Middle frontal gyrus (tissue), 1 donor: ENCODE measurements at regions not wholly inside any gene's neighbourhood (a gene's known extent, or its start where the extent isn't known, plus 50 kb on each side); places are given as distances from the start of the nearest gene placed in this dataset.

Source experiments
- DNase-seq: peaks from one replicate; pipeline ENCODE4 v3.0.0-alpha.2; 2015; ENCODE audit warnings: low spot score; ENCODE audit errors: extremely low spot score

DNA sequence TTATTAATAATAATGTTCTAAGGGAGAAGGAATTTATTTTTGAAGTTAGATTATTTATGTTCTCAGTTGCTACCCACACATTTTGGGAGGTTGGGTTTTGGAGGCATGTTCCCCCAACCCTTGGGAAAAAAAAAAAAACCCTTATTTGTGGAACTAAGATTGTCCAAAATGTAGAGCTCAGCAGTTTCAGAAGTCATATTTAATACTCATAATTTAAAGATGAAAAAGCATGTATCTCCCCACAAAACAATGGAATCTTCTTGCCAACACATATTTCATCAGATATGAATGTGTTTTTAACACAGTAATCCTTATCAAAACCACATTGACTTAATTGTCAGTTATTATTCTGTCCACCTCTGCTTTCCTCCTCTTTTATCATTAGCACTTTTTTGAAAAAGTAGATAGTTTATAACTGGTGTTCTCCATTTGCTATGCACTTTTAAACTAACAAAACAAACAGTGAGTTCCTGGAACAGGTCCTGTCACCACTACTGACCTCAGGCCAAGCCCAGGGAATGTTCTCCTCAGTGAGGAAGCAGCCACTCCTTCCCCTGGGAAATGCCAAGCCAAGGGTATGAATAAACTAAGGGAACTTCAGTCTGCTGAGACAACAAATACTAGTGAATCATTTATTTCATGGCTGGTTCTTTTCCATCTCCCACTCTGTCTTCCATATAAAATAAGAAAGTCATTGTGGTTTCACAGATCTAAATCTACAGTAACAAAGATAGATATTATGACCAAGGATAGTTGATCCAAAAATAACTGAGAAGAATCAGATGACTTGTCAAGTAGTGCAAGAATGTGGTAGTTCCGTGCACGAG, 414.4 kb upstream of the ALCAM start:
- no peak for DNase-seq

DNA sequence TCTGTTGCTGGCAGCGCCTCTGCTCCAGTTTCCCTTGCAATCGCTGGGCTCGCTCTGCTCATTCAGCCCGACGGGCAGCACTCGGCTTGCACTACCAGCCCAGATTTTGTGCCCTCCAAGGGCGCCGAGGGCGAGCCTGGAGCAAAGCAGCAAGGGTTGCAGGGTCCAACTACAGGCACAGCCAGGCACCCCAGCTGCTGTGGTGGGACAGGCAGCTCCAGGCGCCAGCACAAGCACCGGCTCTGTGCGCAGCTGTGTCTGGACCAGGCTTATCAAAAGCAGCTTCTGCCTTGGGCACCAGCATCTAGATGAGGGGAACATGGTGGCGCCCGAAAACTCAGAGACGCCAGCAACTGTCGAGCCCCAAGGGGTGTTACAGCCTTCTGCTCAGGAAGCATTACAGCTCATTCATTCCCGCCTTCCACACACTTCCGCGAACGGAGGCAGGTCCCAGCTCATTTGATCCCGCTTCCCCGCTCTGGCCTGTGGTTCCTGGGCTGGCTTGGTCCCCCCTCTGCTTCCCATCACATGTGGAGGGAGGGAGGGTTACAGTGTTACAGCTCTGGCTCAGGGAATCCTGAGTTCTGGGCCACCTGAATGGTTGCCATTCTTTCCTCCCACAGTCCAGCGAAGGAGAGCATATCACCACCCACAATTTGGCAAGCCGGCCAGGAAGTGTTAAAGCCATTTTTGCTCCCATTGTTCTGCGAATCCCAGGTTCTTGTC, 409.9 kb upstream of the ALCAM start:
- no peak for DNase-seq

DNA sequence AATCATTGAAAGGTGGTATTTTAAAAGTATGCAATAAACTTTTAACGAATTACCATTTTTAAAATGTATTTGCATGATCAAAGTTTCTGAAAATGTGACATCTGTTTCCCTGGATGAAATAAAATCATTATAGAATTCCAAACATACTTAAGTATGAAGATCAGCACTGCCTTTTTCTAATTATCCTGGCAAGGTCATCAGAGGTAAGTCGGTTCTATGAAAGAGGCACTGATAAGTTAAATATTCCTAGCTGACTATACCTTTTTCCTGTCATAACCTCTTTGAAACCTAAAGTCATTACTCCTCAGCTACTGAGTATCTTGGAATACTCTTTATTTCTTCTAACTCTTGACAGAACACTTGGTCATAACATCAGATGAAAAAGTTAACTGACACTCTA, 406.1 kb upstream of the ALCAM start:
- no peak for DNase-seq

DNA sequence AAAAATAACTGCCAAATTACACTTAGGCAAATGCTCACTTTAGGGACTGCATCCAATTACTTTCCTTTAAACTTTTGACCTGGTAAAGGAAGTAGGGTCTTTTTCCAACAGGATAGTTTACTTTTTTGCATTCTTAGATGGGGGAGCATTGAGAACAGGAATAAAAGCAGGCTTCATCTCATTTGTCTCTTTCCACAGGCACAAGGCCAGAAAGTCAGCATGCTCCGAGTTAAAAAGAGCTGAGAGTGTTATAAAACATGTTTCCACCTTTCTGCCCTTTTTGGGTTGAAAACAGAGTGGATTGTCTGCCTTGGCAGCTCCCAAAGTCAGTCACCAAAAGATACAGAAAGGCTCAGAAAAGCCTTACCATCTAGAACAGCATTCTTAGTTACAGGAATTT, 404.9 kb upstream of the ALCAM start:
- no peak for DNase-seq

DNA sequence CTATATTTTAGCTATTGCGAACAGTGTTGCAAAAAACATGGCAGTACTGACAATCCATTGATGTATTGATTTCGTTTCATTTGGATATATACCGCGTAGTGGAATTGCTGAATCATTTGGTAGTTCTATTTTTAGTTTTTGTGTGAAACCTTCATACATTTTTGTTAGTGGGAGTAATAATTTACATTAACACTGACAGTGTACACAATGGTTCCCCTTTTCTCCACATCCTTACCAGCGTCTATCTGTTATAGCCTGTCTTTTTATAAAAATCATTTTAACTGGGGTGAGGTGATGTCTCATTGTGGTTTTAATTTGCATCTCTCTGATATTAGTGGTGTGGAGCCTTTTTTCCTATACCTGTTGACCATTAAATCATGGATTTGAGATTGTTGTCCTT, 392.4 kb upstream of the ALCAM start:
- DNase-seq = no peak

DNA sequence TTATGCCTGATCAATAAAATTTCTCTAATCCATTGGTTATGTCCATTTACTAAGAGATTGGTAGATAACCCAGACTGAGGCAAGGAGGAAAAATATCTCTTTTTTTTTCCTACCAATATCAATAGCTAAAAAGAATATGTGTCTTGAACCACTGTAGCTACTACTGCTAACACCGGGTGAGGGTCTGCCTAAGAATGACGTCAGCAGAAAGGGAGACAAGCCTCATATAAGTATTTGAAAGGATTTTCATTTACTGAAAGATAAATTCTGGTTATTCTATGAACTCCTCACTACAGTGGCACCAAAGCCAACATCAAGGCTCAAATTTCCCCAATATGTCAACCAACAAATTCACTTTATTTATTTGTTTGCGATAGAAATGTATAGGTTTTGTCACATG, 389.0 kb upstream of the ALCAM start:
- DNase-seq = no peak

DNA sequence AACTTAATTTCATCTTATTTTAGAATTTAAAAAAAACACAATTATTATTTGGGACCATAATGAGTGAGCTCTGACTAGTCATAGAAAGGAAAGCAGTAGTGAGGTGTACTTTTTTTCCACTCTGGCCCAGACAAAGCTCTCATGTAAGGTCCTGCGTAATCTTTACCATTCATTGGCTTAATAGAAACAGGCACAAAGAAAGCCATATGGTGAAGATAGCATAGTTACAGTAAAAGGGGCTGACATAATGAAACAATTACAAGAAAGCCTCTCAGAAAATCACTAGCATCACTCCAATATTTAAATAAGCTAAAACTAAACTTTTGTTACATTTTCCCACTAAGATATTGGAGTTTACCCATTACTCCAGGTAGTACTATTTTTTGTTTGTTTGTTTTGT, 384.6 kb upstream of the ALCAM start:
- DNase-seq = no peak

DNA sequence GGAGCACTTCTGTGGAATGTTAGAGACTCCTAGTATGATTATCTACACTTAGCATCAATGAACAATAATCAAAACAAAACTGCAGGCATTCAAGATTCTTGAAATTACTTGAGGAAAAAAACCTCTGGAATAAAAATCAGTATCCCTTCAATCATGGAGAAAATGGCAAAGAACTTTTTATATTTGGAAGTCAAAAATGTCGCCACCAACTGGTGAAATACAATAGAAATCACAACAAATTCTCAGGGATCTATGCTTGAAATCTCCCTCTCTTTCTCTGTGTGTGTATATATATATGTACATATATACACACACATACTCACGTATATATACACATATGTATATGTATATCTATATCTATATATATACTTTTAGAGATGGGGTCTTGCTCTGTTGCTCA, 378.9 kb upstream of the ALCAM start:
- no peak for DNase-seq

DNA sequence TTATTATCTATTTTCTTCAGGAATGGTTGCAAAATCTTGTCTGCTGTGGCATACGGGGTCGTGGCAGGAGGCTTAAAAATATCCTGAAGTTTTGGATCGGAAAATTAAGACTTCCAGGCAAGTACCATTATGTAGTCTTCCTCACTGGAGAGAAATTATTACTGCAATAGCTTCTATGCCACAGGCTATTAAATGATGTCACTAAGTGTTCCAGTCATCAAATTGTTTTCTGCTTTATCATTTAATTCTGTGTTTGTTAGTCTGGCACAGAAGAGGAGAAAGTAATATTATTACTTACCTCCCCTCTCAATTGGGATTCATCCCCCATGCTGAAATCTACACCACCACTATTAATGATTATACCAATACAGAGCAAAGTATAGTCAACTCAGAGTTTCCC, 378.2 kb upstream of the ALCAM start:
- DNase-seq = no peak

DNA sequence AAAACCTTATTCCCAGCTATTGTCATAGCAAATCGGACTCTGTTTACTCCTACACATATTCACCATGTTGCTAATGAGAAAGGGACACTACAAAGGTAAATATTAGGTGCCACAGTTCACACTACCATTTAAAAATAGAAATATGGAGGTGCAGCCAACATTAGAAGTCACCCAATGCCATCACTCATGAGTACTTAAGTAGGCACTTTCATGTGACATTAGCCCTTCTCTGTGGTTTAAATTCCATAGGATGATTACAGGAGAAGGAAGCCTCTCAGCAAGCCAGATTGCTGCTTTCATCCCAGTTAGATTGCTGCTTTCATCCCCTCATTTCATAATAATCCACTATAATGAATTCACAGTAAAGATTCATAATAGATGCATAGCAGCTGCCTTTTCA, 376.8 kb upstream of the ALCAM start:
- no peak for DNase-seq

DNA sequence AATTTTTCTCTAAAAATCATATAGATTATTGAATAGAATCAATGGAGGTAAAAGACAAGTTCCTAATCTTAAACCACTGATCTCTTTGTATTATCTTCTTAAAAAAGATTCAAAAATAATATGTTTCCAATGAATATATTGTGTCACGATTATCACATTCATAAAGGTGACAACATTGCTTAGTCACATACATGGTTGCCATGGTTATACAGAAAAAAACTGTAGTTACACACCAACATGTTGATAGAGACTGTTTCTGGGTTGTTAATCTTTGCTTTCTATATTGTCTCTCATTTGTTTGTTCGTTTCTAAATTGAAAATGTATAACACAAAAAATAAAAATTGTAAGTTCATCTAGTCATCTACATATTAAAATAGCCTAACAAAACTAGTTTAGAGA, 376.0 kb upstream of the ALCAM start:
- DNase-seq = no peak

DNA sequence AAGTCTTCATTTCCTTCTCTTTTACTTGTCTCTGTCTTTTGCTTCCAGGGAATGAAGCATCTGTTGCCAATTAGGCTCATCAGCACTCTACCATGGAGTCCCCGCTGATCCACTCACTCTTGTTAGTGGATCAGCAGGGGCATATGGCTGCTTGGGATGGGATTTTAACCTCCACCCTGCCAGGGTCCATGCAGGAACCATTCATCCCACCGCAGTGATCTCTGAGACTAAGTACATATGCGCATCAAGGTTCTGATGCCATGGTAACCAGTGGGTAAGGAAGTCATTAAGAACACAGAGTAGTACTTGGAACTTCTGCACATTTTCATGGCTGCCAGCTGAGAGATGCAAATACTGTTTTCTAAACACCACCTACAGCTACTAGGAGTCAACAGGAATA, 374.0 kb upstream of the ALCAM start:
- no peak for DNase-seq

DNA sequence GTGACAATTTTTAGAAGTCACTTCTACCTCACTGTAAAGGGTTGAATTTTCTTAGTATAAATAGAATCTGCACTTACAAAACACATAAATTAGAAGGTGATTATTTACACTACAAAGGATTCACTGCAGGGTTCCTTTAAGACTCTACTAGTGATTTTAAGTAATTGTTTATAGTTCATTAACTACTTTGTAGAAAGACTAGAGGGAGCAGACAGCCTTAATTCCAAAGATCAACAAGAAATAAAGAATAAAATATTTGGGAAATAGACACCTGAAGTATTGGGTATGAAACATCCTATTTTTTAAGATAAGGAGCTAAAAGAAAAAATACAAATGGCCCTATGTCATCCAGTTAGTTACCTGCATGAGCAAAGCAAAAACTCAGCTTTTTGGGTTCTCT, 360.5 kb upstream of the ALCAM start:
- DNase-seq = no peak

DNA sequence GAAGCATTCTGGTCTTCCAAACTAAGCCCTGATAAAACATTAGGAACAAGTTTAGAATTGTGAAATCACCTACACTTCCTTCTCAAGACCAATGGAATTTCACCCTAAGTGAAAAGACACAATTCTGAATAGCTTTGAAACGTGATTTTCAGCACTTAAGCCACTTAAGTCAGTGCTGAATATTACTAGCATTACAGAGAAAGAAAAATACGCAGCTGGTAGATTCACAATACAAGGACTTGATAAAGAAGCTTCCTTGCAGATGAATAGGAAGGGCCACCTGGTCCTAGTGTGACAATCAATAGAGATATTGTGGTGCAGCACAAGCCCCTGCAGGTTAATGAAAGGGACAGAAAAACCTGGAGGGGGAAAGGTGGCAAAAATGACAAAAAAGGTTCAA, 353.1 kb upstream of the ALCAM start:
- DNase-seq = no peak

DNA sequence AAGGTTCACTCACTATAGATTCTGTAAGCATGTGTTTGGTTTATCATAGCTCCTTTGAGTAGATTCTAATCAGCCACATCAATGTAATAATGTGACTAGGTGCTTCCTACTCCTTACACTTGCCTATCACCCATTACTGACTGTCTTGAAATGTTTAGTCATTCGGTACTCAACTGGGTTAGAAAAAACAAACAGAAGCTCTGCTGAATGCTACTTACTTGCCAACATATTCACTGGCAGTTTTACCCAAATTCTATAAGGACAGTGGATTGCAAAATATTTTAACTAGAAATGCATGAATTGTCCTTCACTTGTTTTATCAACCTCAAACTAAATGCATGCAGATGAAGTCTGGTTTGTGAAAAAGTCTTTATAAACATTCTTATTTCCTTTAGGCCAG, 352.1 kb upstream of the ALCAM start:
- no peak for DNase-seq

DNA sequence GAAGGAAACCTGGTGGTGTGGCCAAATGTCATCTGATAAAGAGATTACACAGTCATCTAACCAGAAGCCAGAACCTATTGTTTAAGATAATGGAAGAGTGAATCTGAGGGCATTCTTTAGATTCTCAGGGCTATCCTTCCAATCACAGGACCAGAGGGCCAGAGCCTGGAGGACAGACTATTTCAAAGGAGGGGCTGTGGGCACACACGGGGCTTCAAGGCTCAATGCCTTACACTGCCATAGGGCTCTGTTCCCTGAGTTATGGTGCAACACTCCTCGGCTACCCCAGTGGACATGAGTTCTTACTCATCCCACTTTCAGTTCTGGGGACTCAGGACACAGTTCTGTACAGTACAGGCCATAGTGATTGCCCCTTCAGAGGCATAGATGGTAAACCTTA, 343.9 kb upstream of the ALCAM start:
- no peak for DNase-seq

DNA sequence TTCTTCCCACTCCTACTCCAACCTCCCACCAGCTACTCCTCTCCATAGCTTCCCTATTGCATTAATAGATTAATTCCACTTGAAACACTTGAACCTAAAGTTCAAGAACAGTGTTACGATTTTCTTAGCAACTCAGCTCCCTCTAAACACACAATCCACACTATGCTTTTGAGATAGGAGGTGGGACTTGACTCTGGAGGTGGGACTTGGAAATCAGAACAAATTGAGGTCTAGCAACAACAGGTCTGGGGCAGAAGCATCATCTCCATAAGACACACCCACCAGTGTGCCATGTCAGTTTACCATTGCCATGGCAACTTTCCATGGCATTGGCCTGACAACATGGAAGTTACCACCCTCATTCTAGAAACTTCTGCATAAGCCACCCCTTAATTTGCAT, 336.5 kb upstream of the ALCAM start:
- no peak for DNase-seq

DNA sequence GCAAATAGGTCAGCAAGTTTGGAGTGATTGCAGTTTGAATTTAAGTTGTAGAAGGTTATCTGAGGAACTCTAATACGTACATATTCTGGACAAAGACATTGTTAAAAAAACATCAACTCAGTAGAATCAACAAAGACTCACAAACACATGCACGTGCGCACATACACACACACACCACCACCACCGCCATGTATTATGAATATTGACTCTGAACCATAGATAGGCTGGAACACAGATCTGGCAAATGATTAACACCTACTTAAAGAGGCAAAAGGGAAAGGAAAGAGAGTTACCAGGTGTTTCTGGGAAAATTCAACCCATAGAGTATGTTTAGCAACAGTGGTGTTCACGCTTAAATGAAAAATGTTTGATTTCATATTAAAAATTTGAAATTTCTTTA, 334.2 kb upstream of the ALCAM start:
- DNase-seq = no peak

DNA sequence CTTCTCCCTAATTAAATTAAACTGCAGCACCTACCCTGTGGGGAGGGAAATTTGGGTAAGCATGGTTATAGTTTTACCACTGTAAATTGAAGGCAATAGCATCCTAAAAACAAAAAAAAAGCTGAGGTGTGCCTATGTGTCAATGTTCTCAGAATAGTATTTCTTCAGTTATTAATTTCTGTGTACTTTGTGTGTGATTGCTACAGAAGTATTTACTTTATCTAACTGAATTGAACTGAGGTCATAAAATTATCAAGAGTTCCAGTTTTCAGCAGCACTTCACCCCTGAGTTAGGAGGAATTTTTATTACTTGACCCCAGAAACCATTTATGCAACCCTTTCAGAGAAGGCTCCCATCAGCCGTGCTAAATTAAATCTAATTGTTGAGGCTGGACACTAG, 333.6 kb upstream of the ALCAM start:
- no peak for DNase-seq

DNA sequence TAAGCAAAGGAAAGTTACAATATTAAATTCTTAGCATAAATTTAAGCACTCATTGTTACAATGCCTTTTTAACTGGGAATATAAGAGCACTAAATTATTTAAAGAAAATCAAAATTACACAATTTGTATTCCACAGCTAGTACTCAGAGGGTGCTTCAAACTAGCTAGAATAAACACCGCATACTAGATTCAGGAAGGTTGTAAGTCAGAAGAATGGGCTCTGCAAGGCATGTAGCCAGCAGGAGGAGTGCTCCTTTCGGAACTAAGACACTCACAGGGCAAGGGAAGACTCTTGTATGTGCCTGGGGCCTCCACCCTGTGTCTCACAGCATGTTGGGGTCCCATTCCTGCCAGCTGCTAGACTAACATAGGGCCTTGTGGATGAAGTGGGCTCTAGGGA, 327.7 kb upstream of the ALCAM start:
- DNase-seq = no peak

DNA sequence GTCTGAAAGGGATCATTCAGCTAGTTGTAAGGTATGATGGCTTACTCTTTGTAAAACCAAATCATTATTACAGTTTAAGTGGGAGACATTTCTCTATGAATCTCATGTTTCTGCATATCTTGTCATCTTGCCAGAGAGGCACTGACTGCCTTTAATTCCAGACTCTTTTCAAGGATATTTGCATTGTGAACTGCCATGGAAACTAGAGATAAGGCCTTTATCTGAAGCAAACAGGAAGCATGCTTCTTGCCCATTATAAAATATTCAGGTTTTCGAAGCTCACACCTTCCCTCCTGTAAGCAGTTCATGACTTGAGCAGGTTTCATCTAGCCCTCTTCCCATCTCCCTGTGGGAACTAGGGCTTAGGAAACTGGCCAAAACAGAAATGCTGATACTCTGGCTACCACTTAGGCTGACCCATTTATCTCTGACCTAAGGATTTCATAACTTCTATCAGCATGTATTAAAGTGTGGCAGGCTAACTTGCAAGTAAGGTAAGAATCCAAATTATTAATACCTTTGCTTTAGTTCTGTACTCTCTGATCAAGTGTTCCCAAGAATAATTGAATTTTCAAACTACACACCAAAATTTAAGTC, 326.6 kb upstream of the ALCAM start:
- no peak for DNase-seq

DNA sequence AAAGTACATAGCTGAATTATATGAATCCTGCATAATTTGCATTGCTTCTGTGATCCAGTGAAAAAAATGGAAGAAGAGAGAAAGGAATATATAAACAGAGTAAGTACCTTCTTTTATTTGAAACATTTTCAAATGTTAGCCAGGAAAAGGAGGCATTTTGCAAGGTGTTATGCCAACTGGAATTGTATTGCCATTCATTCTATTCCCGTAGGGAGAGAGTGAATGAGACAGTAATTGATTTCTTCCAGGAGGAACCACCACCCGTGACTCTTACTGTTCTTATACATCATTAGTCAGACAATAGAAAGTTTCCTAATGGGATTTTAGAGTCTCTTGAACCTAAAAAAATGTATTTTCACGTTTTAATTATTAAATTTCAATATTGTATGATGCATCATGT, 324.1 kb upstream of the ALCAM start:
- no peak for DNase-seq

DNA sequence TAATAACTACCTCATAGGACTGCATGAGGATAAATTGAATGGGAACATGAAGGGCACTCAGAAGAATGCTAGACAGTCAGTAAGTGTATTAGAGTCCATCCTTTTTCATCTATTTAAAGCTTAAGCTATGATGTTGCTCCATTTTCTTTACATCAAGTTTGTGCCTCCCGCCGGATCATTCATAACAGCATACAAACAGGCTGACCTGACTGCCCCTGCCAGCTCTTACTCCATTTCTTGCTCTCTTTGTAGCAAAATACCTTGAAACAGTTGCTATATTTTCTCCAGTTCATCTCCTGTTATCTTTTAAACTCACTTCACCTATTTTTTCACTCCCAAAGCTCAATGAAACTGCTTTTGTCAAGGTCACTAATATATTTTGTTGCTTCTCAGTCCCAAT, 315.6 kb upstream of the ALCAM start:
- no peak for DNase-seq
